K562 (cell line): ENCODE measurements at regions not wholly inside any gene's neighbourhood (a gene's known extent, or its start where the extent isn't known, plus 50 kb on each side); places are given as distances from the start of the nearest gene placed in this dataset.

Experiments
- POLR2A ChIP-seq: fragments of 450-650 bp; conservative IDR thresholded peaks from 2 replicates; pipeline ENCODE4 v1.6.1; 2016
- TAL1 ChIP-seq: fragments of 450-650 bp; IDR thresholded peaks from 2 replicates; pipeline ENCODE4 v1.6.1; 2016; ENCODE audit warnings: mild to moderate bottlenecking
- ZNF253 ChIP-seq: fragments of 250-450 bp; sonication (Bioruptor Pico); conservative IDR thresholded peaks from 2 replicates; pipeline ENCODE4 v1.6.1; 2021; ENCODE audit warnings: mild to moderate bottlenecking

DNA sequence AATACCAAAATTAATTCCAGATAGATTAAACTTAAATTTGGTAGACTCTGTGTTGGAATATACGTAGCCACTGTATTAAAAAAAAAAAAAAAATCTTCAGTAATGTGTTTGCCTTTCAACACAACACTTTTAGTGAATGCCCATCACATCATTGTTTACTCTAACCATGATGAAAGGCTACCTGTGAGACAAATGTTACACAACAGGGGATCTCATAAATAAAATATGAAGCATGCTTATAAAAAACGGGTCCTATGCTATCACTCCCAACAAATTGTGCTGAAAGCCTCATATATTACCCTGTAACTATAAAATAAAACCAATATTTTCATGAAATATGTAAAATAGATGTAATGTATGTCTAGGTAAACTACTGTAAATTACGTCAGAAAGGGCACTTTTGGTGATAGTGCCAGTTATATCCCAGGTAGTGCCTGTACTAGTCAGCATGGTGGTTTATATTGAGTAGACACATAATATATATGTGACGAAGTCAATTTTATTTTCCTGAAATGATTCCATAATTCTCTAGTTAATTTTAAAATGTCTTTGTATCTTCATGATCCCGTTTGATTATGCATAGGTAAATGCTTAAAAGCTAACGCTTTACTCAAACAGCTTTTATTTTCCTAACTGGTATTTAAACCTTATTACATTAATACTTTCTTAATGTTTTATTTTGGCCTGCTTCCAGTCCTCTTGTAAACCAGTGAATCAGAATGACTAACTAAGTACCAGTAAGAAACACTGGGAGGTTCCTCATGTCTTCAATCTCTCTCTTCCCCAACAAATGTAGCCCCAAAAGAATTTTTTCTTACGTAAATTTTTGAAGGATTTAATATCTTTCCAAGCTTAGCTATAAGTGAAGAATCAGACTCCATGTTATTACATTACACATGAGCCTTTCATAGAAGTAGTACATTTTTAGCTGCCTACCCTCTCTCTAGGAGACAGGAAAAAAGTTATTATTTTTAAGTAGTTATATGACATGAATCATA, 420.3 kb downstream of the GABRG2 start:
- TF ChIP-seq POLR2A (no peak), ZNF253 (CRISPR knock-in tag) (no peak), TAL1 (no peak)
